ENCODE measurements at regions not wholly inside any gene's neighbourhood (a gene's known extent, or its start where the extent isn't known, plus 50 kb on each side); places are given as distances from the start of the nearest gene placed in this dataset.

DNA sequence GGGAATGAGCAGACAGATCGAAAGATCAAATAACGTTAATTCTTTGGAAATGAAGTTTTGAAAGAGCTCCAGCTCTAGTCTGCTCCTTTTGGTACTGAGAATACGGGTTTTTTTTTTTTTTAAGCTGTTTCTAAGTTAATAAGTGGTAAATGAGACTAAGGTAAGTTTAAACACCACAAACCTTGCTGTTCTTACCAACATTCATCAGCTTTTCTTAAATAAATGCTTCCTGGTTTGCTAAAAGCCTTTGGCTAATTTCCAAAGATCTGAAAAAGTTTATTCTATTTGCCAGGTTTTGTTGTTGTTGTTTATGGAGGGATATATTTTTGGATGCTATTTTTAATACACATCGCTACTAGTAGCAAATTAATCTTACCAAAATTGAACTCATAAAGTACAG is 55.1 kb upstream of the STXBP5 start:
- Histone ChIP-seq H3K4me1 (ENCODE audit: control insufficient read depth in 2 of 3, insufficient read depth in 2 of 3, low read depth in 1 of 3, low read length in 3 of 3) (no peaks in the 10 kb centered on the region), H3K36me3 (ENCODE audit: control insufficient read depth in 2 of 3, insufficient read depth in 3 of 3, low read length in 3 of 3) (no peaks in the 10 kb centered on the region), H3K9me3 (ENCODE audit: control insufficient read depth in 2 of 3, insufficient read depth in 1 of 3, low read length in 3 of 3) (peaks cover 0 to 5% (median 0%) of the 10 kb centered on the region in 3 donors), H3K27me3 (ENCODE audit: control insufficient read depth, insufficient read depth, low read length) (no peaks in the 10 kb centered on the region), H3K9ac (ENCODE audit: low read length in 3 of 3) (no peak overlapping the region), H3K4me3 (ENCODE audit: low read length in 3 of 3) (no peak overlapping the region), H3K27ac (ENCODE audit: low read depth in 2 of 2, low read length in 2 of 2) (no peak overlapping the region)
- TF ChIP-seq, protein P1, sequence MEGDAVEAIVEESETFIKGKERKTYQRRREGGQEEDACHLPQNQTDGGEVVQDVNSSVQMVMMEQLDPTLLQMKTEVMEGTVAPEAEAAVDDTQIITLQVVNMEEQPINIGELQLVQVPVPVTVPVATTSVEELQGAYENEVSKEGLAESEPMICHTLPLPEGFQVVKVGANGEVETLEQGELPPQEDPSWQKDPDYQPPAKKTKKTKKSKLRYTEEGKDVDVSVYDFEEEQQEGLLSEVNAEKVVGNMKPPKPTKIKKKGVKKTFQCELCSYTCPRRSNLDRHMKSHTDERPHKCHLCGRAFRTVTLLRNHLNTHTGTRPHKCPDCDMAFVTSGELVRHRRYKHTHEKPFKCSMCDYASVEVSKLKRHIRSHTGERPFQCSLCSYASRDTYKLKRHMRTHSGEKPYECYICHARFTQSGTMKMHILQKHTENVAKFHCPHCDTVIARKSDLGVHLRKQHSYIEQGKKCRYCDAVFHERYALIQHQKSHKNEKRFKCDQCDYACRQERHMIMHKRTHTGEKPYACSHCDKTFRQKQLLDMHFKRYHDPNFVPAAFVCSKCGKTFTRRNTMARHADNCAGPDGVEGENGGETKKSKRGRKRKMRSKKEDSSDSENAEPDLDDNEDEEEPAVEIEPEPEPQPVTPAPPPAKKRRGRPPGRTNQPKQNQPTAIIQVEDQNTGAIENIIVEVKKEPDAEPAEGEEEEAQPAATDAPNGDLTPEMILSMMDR (IDR thresholded peaks at IDR 0.05; ENCODE audit: borderline replicate concordance, extremely low read depth, insufficient read depth) = no peak
- FAIRE-seq (no peak), DNase-seq (no peak)
- intact Hi-C loops (cut with DNase I) = no loop called here

DNA sequence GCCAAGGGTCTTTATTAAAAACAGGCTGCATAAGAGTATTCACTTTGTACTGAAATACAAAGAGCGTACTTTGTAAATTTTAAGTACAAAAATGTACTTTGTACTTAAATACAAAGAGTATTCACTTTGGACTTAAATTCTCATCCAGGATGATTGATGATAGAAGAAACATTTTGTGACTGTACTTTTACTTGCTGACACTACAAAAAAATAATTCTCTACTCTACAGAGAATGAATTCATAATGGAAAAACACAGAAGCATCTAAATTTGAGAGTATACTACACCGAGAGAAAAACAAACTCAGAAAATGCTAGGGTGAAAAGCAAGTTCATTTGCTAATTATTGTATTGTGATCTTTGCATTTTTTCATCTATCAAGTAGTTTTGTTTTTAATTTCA is 54.4 kb upstream of the STXBP5 start:
- peaks cover 0 to 5% (median 0%) of the 10 kb centered on the region in 3 donors for H3K9me3 ChIP-seq (ENCODE audit: control insufficient read depth in 2 of 3, insufficient read depth in 1 of 3, low read length in 3 of 3)
- no peak overlapping the region for H3K4me3 ChIP-seq (ENCODE audit: low read length in 3 of 3)
- H3K27ac ChIP-seq (ENCODE audit: low read depth in 2 of 2, low read length in 2 of 2) = no peak overlapping the region
- H3K9ac ChIP-seq (ENCODE audit: low read length in 3 of 3) = no peak overlapping the region
- TF ChIP-seq, protein P1 (IDR thresholded peaks at IDR 0.05; ENCODE audit: borderline replicate concordance, extremely low read depth, insufficient read depth) = no peak
- no peaks in the 10 kb centered on the region for H3K36me3 ChIP-seq (ENCODE audit: control insufficient read depth in 2 of 3, insufficient read depth in 3 of 3, low read length in 3 of 3)
- no peak for DNase-seq
- H3K4me1 ChIP-seq (ENCODE audit: control insufficient read depth in 2 of 3, insufficient read depth in 2 of 3, low read depth in 1 of 3, low read length in 3 of 3) = no peaks in the 10 kb centered on the region
- peak; percentile 27 for FAIRE-seq
- H3K27me3 ChIP-seq (ENCODE audit: control insufficient read depth, insufficient read depth, low read length) = no peaks in the 10 kb centered on the region
- intact Hi-C loops (cut with DNase I) = no loop called here

DNA sequence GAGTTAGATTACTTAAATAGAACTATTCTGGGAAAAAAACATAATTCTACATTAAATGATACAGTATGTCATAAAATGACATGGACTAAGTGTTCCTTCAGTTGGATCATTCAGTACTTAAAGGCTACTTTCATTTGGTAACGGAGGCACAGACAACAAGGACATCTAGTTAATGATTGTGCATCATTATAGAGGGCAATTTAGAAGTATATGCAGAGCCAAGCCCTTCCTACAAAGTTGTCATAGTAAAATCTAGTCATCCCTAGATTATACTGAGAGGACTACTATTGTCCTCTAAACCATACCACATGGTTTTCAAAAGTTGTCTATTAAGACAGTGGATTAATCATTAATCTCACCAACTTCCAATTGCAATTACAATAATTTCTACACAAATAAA is 53.9 kb upstream of the STXBP5 start:
- Histone ChIP-seq H3K27ac (ENCODE audit: low read depth in 2 of 2, low read length in 2 of 2) (no peak overlapping the region), H3K4me3 (ENCODE audit: low read length in 3 of 3) (no peak overlapping the region), H3K9me3 (ENCODE audit: control insufficient read depth in 2 of 3, insufficient read depth in 1 of 3, low read length in 3 of 3) (peaks cover 0 to 5% (median 0%) of the 10 kb centered on the region in 3 donors), H3K27me3 (ENCODE audit: control insufficient read depth, insufficient read depth, low read length) (no peaks in the 10 kb centered on the region), H3K9ac (ENCODE audit: low read length in 3 of 3) (no peak overlapping the region), H3K36me3 (ENCODE audit: control insufficient read depth in 2 of 3, insufficient read depth in 3 of 3, low read length in 3 of 3) (no peaks in the 10 kb centered on the region), H3K4me1 (ENCODE audit: control insufficient read depth in 2 of 3, insufficient read depth in 2 of 3, low read depth in 1 of 3, low read length in 3 of 3) (no peaks in the 10 kb centered on the region)
- TF ChIP-seq, protein P1 (IDR thresholded peaks at IDR 0.05; ENCODE audit: borderline replicate concordance, extremely low read depth, insufficient read depth) = no peak
- no peak for FAIRE-seq
- intact Hi-C loops (cut with DNase I) = no loop called here
- DNase-seq = no peak
